ENCODE measurements at regions not wholly inside any gene's neighbourhood (a gene's known extent, or its start where the extent isn't known, plus 50 kb on each side); places are given as distances from the start of the nearest gene placed in this dataset.

DNA sequence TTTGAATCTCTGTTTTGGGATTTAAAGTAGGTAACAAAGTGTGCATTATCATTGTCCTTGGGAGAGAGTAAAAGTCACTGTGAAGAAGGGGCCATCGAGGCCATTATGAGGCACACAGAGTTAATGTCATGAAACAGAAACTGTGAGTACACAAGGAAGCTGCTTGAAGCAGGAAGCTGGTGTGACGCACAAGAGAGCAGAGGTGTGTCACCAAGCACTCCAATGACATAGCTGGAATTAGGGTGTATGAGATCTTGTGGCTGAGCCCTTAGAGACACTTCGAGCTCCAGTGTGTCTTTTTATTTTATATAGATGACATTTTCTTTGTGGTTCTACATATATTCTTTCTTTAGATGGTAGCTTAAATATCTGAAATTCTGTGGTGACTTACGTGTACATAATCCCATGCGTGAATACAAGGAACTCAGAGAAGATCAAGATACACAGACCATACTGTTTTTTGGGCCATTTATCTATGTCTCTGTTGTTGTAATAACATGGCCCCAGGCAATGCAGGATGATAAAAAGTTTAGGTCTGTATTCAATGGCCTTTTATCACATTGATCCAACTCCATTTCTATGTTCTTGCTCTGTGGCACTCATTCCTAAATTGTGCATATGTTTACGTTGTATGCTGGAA lies 164.7 kb upstream of the FAM98A start:
- TF ChIP-seq CTCF (IDR thresholded peaks at IDR 0.05), result no peak
- Histone ChIP-seq H3K4me3 (no peak overlapping the region), H3K27ac (no peak overlapping the region)
- no peak for DNase-seq (ENCODE audit: low spot score)

GRCh38 chr2:33762636-33763035 lies 163.5 kb upstream of the FAM98A start:
- DNase-seq (ENCODE audit: low spot score), result no peak
- no peak overlapping the region for H3K27ac ChIP-seq
- no peak for TF ChIP-seq CTCF (IDR thresholded peaks at IDR 0.05)
- H3K4me3 ChIP-seq, result no peak overlapping the region

- no peak for TF ChIP-seq CTCF (IDR thresholded peaks at IDR 0.05)
- Histone ChIP-seq H3K27ac (no peak overlapping the region), H3K4me3 (no peak overlapping the region)
- DNase-seq (ENCODE audit: low spot score), result no peak
Measured at GRCh38 chr2:33746208-33746800, 147.2 kb upstream of the FAM98A start.

DNA sequence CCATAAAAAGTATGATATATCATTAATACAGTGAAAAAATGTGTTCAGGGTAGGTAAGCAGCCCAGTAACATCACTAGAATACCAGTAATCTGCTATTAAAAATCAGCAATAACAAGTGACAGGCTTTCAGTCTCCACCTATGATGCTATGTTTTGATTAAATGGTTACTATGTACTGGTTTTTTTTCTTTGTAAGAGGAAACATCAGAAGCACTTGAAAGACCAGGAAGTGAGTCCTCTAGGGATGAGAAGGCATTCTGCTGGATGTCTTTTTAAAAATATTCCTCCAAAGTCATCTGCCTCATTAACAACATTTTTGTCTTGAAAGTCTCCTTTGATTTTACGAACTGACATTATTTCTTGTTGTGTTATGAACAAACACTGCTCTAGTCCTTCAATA lies 136.0 kb upstream of the FAM98A start:
- TF ChIP-seq CTCF (IDR thresholded peaks at IDR 0.05), result no peak
- H3K4me3 ChIP-seq, result no peak overlapping the region
- H3K27ac ChIP-seq, result no peak overlapping the region
- DNase-seq (ENCODE audit: low spot score), result no peak

GRCh38 chr2:33730804-33731203 lies 131.7 kb upstream of the FAM98A start:
- Histone ChIP-seq H3K4me3 (no peak overlapping the region), H3K27ac (no peak overlapping the region)
- no peak for DNase-seq (ENCODE audit: low spot score)
- no peak for TF ChIP-seq CTCF (IDR thresholded peaks at IDR 0.05)

DNA sequence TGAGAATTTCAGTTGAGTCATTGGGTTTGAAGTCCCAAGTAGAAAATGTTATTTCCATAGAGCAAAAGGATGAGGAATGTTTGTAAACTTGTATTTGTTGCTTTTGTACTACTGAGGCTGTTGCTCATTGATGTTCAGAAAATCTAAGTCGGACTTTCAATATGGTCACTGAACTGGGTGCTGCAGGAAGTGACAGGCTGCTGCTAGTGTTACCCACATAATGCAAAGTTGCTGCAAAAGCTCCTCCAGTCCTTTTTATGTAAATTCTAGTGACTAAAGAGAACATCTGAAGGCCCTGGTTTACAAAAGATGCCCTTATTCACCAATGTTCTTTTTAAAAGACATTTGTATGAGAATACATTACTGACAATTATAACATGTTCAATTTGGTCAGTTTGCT lies 131.1 kb upstream of the FAM98A start:
- Histone ChIP-seq H3K27ac (no peak overlapping the region), H3K4me3 (no peak overlapping the region)
- TF ChIP-seq CTCF (IDR thresholded peaks at IDR 0.05), result no peak
- no peak for DNase-seq (ENCODE audit: low spot score)

DNA sequence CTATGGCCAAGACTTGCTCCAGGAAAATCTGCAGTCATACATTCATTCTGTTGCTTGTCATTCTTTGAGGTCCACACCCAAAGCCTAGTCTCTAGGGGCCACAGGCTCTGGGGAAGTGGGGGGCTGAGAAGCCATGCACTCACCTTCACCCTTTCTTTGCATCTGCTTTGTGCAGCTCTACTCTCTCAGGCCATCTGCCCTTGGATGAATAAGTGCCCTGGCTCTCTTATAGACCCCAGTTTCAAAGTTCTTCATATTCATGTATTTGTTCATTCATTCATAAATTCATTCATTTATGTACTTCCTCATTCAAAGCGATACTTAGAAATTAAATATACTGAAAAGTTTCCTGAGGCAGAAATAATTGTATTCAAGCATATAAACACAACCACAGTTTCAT lies 130.3 kb upstream of the FAM98A start:
- Histone ChIP-seq H3K4me3 (no peak overlapping the region), H3K27ac (no peak overlapping the region)
- no peak for TF ChIP-seq CTCF (IDR thresholded peaks at IDR 0.05)
- DNase-seq (ENCODE audit: low spot score), result no peak
